Sigmoid colon (tissue), 4 donors: ENCODE measurements at regions not wholly inside any gene's neighbourhood (a gene's known extent, or its start where the extent isn't known, plus 50 kb on each side); places are given as distances from the start of the nearest gene placed in this dataset.
"Not testable (repeated sequence)": the region's sequence is repeated elsewhere in the genome, so short reads cannot be mapped to it uniquely, and the experiment has no call there.

ENCODE experiments used
- EP300 ChIP-seq, 4 donors: sonication (generic); formaldehyde crosslinking; IDR thresholded peaks; one replicate each; pipeline ENCODE4 v1.6.1; 2017; ENCODE audit warnings: antibody characterized with exemption in 4 of 4
- POLR2A ChIP-seq, 2 donors: fragments of 450-650 bp; IDR thresholded peaks; one replicate each; pipeline ENCODE4 v1.6.1; 2016; ENCODE audit warnings: antibody characterized with exemption in 2 of 2, mild to moderate bottlenecking in 2 of 2, moderate library complexity in 2 of 2
- POLR2AphosphoS5 ChIP-seq, 4 donors: sonication (generic); formaldehyde crosslinking; IDR thresholded peaks; one replicate each; pipeline ENCODE4 v1.6.1; 2017; ENCODE audit warnings: antibody characterized with exemption in 4 of 4
- TF ChIP-seq, protein P1 (sequence below), 4 experiments: fragments of 450-650 bp in 3 of 4; fragments of 200-600 bp in 1 of 4; IDR thresholded peaks; one replicate each; pipeline ENCODE4 v1.5.1; 2016 to 2019; ENCODE audit warnings: antibody characterized with exemption in 4 of 4, mild to moderate bottlenecking in 3 of 4, moderate library complexity in 2 of 4

DNA sequence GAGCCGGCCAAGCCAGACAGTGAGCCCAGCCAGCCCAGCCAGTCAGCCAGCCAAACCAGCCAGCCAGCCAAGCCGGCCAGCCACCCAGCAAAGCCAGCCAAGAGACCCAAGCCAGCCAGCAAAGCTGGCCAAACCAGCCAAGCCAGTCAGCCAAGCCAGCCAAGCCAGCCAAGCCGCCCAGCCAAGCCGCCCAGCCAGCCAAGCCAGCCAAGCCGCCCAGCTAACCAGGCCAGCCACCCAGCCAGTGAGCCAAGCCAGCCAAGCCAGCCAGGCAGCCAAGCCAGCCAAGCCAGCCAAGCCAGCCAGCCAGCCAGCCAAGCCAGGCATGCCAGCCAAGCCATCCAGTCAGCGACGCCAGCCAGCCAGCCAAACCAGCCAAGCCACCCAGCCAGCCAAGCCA is 1596.9 kb downstream of the RPIA start:
- not testable (repeated sequence) for TF ChIP-seq POLR2A, EP300, POLR2AphosphoS5 (IDR thresholded peaks at IDR 0.05)
- TF ChIP-seq, protein P1, sequence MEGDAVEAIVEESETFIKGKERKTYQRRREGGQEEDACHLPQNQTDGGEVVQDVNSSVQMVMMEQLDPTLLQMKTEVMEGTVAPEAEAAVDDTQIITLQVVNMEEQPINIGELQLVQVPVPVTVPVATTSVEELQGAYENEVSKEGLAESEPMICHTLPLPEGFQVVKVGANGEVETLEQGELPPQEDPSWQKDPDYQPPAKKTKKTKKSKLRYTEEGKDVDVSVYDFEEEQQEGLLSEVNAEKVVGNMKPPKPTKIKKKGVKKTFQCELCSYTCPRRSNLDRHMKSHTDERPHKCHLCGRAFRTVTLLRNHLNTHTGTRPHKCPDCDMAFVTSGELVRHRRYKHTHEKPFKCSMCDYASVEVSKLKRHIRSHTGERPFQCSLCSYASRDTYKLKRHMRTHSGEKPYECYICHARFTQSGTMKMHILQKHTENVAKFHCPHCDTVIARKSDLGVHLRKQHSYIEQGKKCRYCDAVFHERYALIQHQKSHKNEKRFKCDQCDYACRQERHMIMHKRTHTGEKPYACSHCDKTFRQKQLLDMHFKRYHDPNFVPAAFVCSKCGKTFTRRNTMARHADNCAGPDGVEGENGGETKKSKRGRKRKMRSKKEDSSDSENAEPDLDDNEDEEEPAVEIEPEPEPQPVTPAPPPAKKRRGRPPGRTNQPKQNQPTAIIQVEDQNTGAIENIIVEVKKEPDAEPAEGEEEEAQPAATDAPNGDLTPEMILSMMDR (IDR thresholded peaks at IDR 0.05), result not testable (repeated sequence)
